IMR-90 (cell line): ENCODE measurements at regions not wholly inside any gene's neighbourhood (a gene's known extent, or its start where the extent isn't known, plus 50 kb on each side); places are given as distances from the start of the nearest gene placed in this dataset.

Source experiments
- CTCF ChIP-seq: conservative IDR thresholded peaks from 2 replicates; pipeline ENCODE4 v1.5.1; 2012; ENCODE audit warnings: mild to moderate bottlenecking, low read depth, low read length, improper control_type of control experiment
- ELK1 ChIP-seq: fragments of 150-350 bp; IDR thresholded peaks from 2 replicates; pipeline ENCODE4 v1.6.1; 2016; ENCODE audit warnings: low read depth, mild to moderate bottlenecking, low read length, moderate library complexity, borderline replicate concordance

GRCh38 chr2:139374296-139374850 is 594.2 kb upstream of the NXPH2 start:
- TF ChIP-seq CTCF (no peak), ELK1 (no peak)
